ENCODE measurements at regions not wholly inside any gene's neighbourhood (a gene's known extent, or its start where the extent isn't known, plus 50 kb on each side); places are given as distances from the start of the nearest gene placed in this dataset.

- DNase-seq (ENCODE audit: low read depth) = no peak
- H3K4me3 ChIP-seq (ENCODE audit: low read length) = no peak overlapping the region
- no peak for TF ChIP-seq CTCF (conservative IDR thresholded peaks at IDR 0.05; ENCODE audit: low read depth, low read length)
Measured at GRCh38 chr6:25147223-25147622, 132.0 kb upstream of the CARMIL1 start.

- H3K4me3 ChIP-seq (ENCODE audit: low read length) = no peak overlapping the region
- no peak for DNase-seq (ENCODE audit: low read depth)
- TF ChIP-seq CTCF (conservative IDR thresholded peaks at IDR 0.05; ENCODE audit: low read depth, low read length) = no peak
Measured at GRCh38 chr6:25150031-25150430, 129.1 kb upstream of the CARMIL1 start.

GRCh38 chr6:25150863-25151262 is 128.3 kb upstream of the CARMIL1 start:
- no peak overlapping the region for H3K4me3 ChIP-seq (ENCODE audit: low read length)
- no peak for TF ChIP-seq CTCF (conservative IDR thresholded peaks at IDR 0.05; ENCODE audit: low read depth, low read length)
- no peak for DNase-seq (ENCODE audit: low read depth)

GRCh38 chr6:25153079-25153478 is 126.1 kb upstream of the CARMIL1 start:
- H3K4me3 ChIP-seq (ENCODE audit: low read length) = no peak overlapping the region
- no peak for TF ChIP-seq CTCF (conservative IDR thresholded peaks at IDR 0.05; ENCODE audit: low read depth, low read length)

GRCh38 chr6:25154034-25154596 is 125.1 kb upstream of the CARMIL1 start:
- DNase-seq (ENCODE audit: low read depth) = no peak
- TF ChIP-seq CTCF (conservative IDR thresholded peaks at IDR 0.05; ENCODE audit: low read depth, low read length) = no peak

More at GRCh38 chr6:25153079-25153478, 126.1 kb upstream of the CARMIL1 start:
- no peak for DNase-seq (ENCODE audit: low read depth)

GRCh38 chr6:25155211-25155610 is 124.0 kb upstream of the CARMIL1 start:
- no peak for TF ChIP-seq CTCF (conservative IDR thresholded peaks at IDR 0.05; ENCODE audit: low read depth, low read length)
- no peak for DNase-seq (ENCODE audit: low read depth)
- no peak overlapping the region for H3K4me3 ChIP-seq (ENCODE audit: low read length)

More at GRCh38 chr6:25154034-25154596, 125.1 kb upstream of the CARMIL1 start:
- H3K4me3 ChIP-seq (ENCODE audit: low read length) = no peak overlapping the region

- H3K4me3 ChIP-seq (ENCODE audit: low read length) = no peak overlapping the region
- TF ChIP-seq CTCF (conservative IDR thresholded peaks at IDR 0.05; ENCODE audit: low read depth, low read length) = no peak
- no peak for DNase-seq (ENCODE audit: low read depth)
Measured at GRCh38 chr6:25156123-25156522, 123.1 kb upstream of the CARMIL1 start.

All from retinal pigment epithelial cell (primary cell).